Kidney (tissue), 13 donors: ENCODE measurements at regions not wholly inside any gene's neighbourhood (a gene's known extent, or its start where the extent isn't known, plus 50 kb on each side); places are given as distances from the start of the nearest gene placed in this dataset.

ENCODE experiments used
- DNase-seq, 5 donors: peaks; one replicate each; pipeline ENCODE4 v3.0.0-alpha.2; 2013 to 2020
- FAIRE-seq: peaks from 2 replicates; lab custom pipeline; 2012; peaks lifted over from hg19 to GRCh38; lab: Jason Lieb, UNC
- H3K27ac ChIP-seq, 2 donors: one replicate each; pipeline ENCODE4 v1.7.0; 2013; ENCODE audit warnings: low read depth in 2 of 2, low read length in 2 of 2, inconsistent platforms in 1 of 2
- H3K27me3 ChIP-seq: one replicate; pipeline ENCODE4 v1.7.1; 2013; ENCODE audit warnings: low read length, inconsistent platforms; ENCODE audit not compliant: control insufficient read depth, insufficient read depth
- H3K36me3 ChIP-seq, 3 donors: one replicate each; pipeline versions ENCODE4 v1.7.0 to v1.7.1; 2013; ENCODE audit warnings: low read length in 3 of 3, control low read depth in 1 of 3, inconsistent platforms in 1 of 3; ENCODE audit not compliant: insufficient read depth in 3 of 3, control insufficient read depth in 2 of 3
- H3K4me1 ChIP-seq, 3 donors: one replicate each; pipeline versions ENCODE4 v1.7.0 to v1.7.1; 2013; ENCODE audit warnings: low read length in 3 of 3, inconsistent platforms in 1 of 3, low read depth in 1 of 3; ENCODE audit not compliant: control insufficient read depth in 2 of 3, insufficient read depth in 2 of 3
- H3K4me3 ChIP-seq, 3 donors: one replicate each; pipeline versions ENCODE4 v1.7.0 to v1.8.1; 2013; ENCODE audit warnings: low read length in 3 of 3, control low read depth in 1 of 3, inconsistent platforms in 1 of 3
- H3K9ac ChIP-seq, 3 donors: one replicate each; pipeline versions ENCODE4 v1.7.0 to v1.7.1; 2013; ENCODE audit warnings: low read length in 3 of 3, control low read depth in 1 of 3, inconsistent platforms in 1 of 3
- H3K9me3 ChIP-seq, 3 donors: one replicate each; pipeline versions ENCODE4 v1.7.0 to v1.7.1; 2013; ENCODE audit warnings: low read length in 3 of 3, control low read depth in 1 of 3, inconsistent platforms in 1 of 3; ENCODE audit not compliant: control insufficient read depth in 2 of 3, insufficient read depth in 1 of 3
- CTCF ChIP-seq: IDR thresholded peaks from 3 replicates; pipeline ENCODE4 v1.5.1; 2012; ENCODE audit warnings: mild to moderate bottlenecking, moderate library complexity, borderline replicate concordance; ENCODE audit not compliant: insufficient read depth; ENCODE audit errors: extremely low read depth
- intact Hi-C: fragments of 100-400 bp; cut with DNase I; formaldehyde crosslinking; loops from one replicate; pipeline ENCODE4 v1.11.1; 2022
- donor health status: control.
- donor health status: control.
- donor health status: control.
- donor health status: control.
- donor health status: control.
- donor health status: DM: yes; HTN: yes; CAD: no.
- donor health status: Normal renal cell carcinoma (clear cell type).

GRCh38 chr6:78101387-78101786, 448.5 kb downstream of the MEI4 start:
- no peak for TF ChIP-seq CTCF
- intact Hi-C loops: no loop called here
- DNase-seq (no peak), FAIRE-seq (no peak)
- Histone ChIP-seq H3K4me3 (no peak overlapping the region), H3K4me1 (no peaks in the 10 kb centered on the region), H3K36me3 (no peaks in the 10 kb centered on the region), H3K9ac (no peak overlapping the region), H3K27me3 (no peaks in the 10 kb centered on the region), H3K9me3 (no peaks in the 10 kb centered on the region), H3K27ac (no peak overlapping the region)

- Histone ChIP-seq H3K27me3 (no peaks in the 10 kb centered on the region), H3K9me3 (no peaks in the 10 kb centered on the region)
- intact Hi-C loops: no loop called here
Observed at GRCh38 chr6:78110641-78111040, 457.8 kb downstream of the MEI4 start.

GRCh38 chr6:78117966-78118365, 465.1 kb downstream of the MEI4 start:
- no peak overlapping the region for H3K27ac ChIP-seq
- no peak for FAIRE-seq
- no peak overlapping the region for H3K4me3 ChIP-seq
- H3K4me1 ChIP-seq: no peaks in the 10 kb centered on the region
- intact Hi-C loops: no loop called here
- no peaks in the 10 kb centered on the region for H3K27me3 ChIP-seq
- H3K9ac ChIP-seq: no peak overlapping the region
- no peak for TF ChIP-seq CTCF
- no peaks in the 10 kb centered on the region for H3K36me3 ChIP-seq
- H3K9me3 ChIP-seq: peaks cover 0 to 5% (median 0%) of the 10 kb centered on the region in 3 donors
- no peak for DNase-seq

More at GRCh38 chr6:78110641-78111040, 457.8 kb downstream of the MEI4 start:
- DNase-seq: no peak
- H3K36me3 ChIP-seq: no peaks in the 10 kb centered on the region
- no peak overlapping the region for H3K4me3 ChIP-seq
- no peaks in the 10 kb centered on the region for H3K4me1 ChIP-seq
- no peak for FAIRE-seq
- no peak overlapping the region for H3K9ac ChIP-seq
- H3K27ac ChIP-seq: no peak overlapping the region
- TF ChIP-seq CTCF: no peak

- H3K9me3 ChIP-seq: peaks cover 0 to 8% (median 0%) of the 10 kb centered on the region in 3 donors
- no peaks in the 10 kb centered on the region for H3K4me1 ChIP-seq
- H3K9ac ChIP-seq: no peak overlapping the region
- no peak for TF ChIP-seq CTCF
- no peak for FAIRE-seq
- no peaks in the 10 kb centered on the region for H3K27me3 ChIP-seq
- DNase-seq: no peak
- intact Hi-C loops: no loop called here
- H3K36me3 ChIP-seq: no peaks in the 10 kb centered on the region
- no peak overlapping the region for H3K27ac ChIP-seq
- H3K4me3 ChIP-seq: no peak overlapping the region
Observed at GRCh38 chr6:78131521-78131920, 478.7 kb downstream of the MEI4 start.
